Neuronal stem cell (in vitro differentiated cells): ENCODE measurements at regions not wholly inside any gene's neighbourhood (a gene's known extent, or its start where the extent isn't known, plus 50 kb on each side); places are given as distances from the start of the nearest gene placed in this dataset.

Experiments
- DNase-seq: peaks from one replicate; pipeline ENCODE4 v3.0.0-alpha.2; 2013; ENCODE audit warnings: low spot score
- H2AFZ ChIP-seq: one replicate; pipeline ENCODE4 v1.6.1; 2013; ENCODE audit warnings: mild to moderate bottlenecking, low read length, inconsistent platforms
- H2AK5ac ChIP-seq: 2 replicates; pipeline ENCODE4 v1.6.1; 2013; ENCODE audit warnings: low read depth, mild to moderate bottlenecking, inconsistent platforms, low read length, moderate library complexity, mixed read lengths
- H2BK120ac ChIP-seq: 2 replicates; pipeline ENCODE4 v1.6.1; 2013; ENCODE audit warnings: low read depth, mild to moderate bottlenecking, inconsistent platforms, low read length, moderate library complexity, mixed read lengths
- H2BK12ac ChIP-seq: one replicate; pipeline ENCODE4 v1.6.1; 2013; ENCODE audit warnings: low read length, inconsistent platforms
- H2BK15ac ChIP-seq: 2 replicates; pipeline ENCODE4 v1.6.1; 2013; ENCODE audit warnings: mild to moderate bottlenecking, low read length, inconsistent platforms, mixed read lengths
- H2BK5ac ChIP-seq: one replicate; pipeline ENCODE4 v1.6.1; 2013; ENCODE audit warnings: inconsistent platforms, mild to moderate bottlenecking, low read length, moderate library complexity
- H3K14ac ChIP-seq: one replicate; pipeline ENCODE4 v1.6.1; 2013; ENCODE audit warnings: low read length, inconsistent platforms
- H3K18ac ChIP-seq: 2 replicates; pipeline ENCODE4 v1.6.1; 2013; ENCODE audit warnings: low read length, inconsistent platforms
- H3K23ac ChIP-seq: 2 replicates; pipeline ENCODE4 v1.6.1; 2013; ENCODE audit warnings: low read depth, mild to moderate bottlenecking, mixed read lengths, low read length, inconsistent platforms; ENCODE audit not compliant: poor library complexity
- H3K27ac ChIP-seq: replicated peaks from 3 replicates; pipeline ENCODE4 v1.5.1; 2013; ENCODE audit warnings: low read length, inconsistent platforms
- H3K27me3 ChIP-seq, 3 experiments: 2 replicates each; pipeline ENCODE4 v1.6.1; 2013; ENCODE audit warnings: low read length in 3 of 3, mild to moderate bottlenecking in 2 of 3, inconsistent platforms in 1 of 3, low read depth in 1 of 3, mixed read lengths in 1 of 3, moderate library complexity in 1 of 3; ENCODE audit not compliant: control insufficient read depth in 3 of 3, insufficient read depth in 3 of 3
- H3K36me3 ChIP-seq, 2 donors: replicated peaks in 1 of 2; 2 replicates each; pipeline ENCODE4 v1.6.1; 2013; ENCODE audit warnings: low read length in 2 of 2; ENCODE audit not compliant: control insufficient read depth in 2 of 2, insufficient read depth in 2 of 2
- H3K4ac ChIP-seq: 2 replicates; pipeline ENCODE4 v1.6.1; 2013; ENCODE audit warnings: inconsistent platforms, mild to moderate bottlenecking, low read length, moderate library complexity
- H3K4me1 ChIP-seq, 2 donors: 1 replicate in 1 of 2; 2 replicates in 1 of 2; pipeline ENCODE4 v1.6.1; 2013; ENCODE audit warnings: low read length in 2 of 2, low read depth in 1 of 2; ENCODE audit not compliant: control insufficient read depth in 2 of 2, insufficient read depth in 1 of 2
- H3K4me2 ChIP-seq: one replicate; pipeline ENCODE4 v1.6.1; 2013; ENCODE audit warnings: mild to moderate bottlenecking, low read length, inconsistent platforms; ENCODE audit not compliant: insufficient read depth, poor library complexity, severe bottlenecking
- H3K4me3 ChIP-seq, 2 donors: 2 replicates each; pipeline ENCODE4 v1.5.1; 2013; ENCODE audit warnings: low read length in 2 of 2, mild to moderate bottlenecking in 2 of 2, inconsistent platforms in 1 of 2, moderate library complexity in 1 of 2
- H3K79me1 ChIP-seq: one replicate; pipeline ENCODE4 v1.6.1; 2013; ENCODE audit warnings: low read depth, mild to moderate bottlenecking, inconsistent platforms, low read length, moderate library complexity
- H3K9ac ChIP-seq: one replicate; pipeline ENCODE4 v1.6.1; 2013; ENCODE audit warnings: mild to moderate bottlenecking, low read depth, low read length, inconsistent platforms; ENCODE audit not compliant: poor library complexity
- H3K9me3 ChIP-seq, 2 donors: replicated peaks in 1 of 2; 2 replicates each; pipeline versions ENCODE3 to v1.6.1; 2013; ENCODE audit warnings: low read length in 2 of 2, mild to moderate bottlenecking in 2 of 2, inconsistent platforms in 1 of 2, low read depth in 1 of 2, mixed read lengths in 1 of 2, moderate library complexity in 1 of 2; ENCODE audit not compliant: control insufficient read depth in 2 of 2, insufficient read depth in 1 of 2
- H4K8ac ChIP-seq: one replicate; pipeline ENCODE4 v1.6.1; 2013; ENCODE audit warnings: low read depth, mild to moderate bottlenecking, inconsistent platforms, low read length, moderate library complexity
- H4K91ac ChIP-seq: one replicate; pipeline ENCODE4 v1.6.1; 2013; ENCODE audit warnings: low read length, low read depth, mild to moderate bottlenecking, inconsistent platforms; ENCODE audit not compliant: poor library complexity
- WGBS, 2 donors: extraction: QIAGEN DNeasy Blood & Tissue Kit; methylation state at CpG; one replicate each; pipeline ENCODE4 v1.1.7; 2013; ENCODE audit warnings: missing lambda C conversion rate in 2 of 2, mixed read lengths in 1 of 2; ENCODE audit not compliant: insufficient read length in 2 of 2, insufficient replicate concordance in 1 of 2; ENCODE audit errors: extremely low coverage in 2 of 2; 5-methylcytosine and 5-hydroxymethylcytosine counted together

- no peaks in the 10 kb centered on the region for H3K4me1 ChIP-seq
- no peak overlapping the region for H2BK5ac ChIP-seq
- DNase-seq: no peak
- no peak overlapping the region for H2BK15ac ChIP-seq
- no peak overlapping the region for H3K9ac ChIP-seq
- no peak overlapping the region for H3K23ac ChIP-seq
- no peak overlapping the region for H3K18ac ChIP-seq
- no peak overlapping the region for H2AK5ac ChIP-seq
- H2BK120ac ChIP-seq: no peak overlapping the region
- H3K4me3 ChIP-seq: no peak overlapping the region
- no peaks in the 10 kb centered on the region for H3K9me3 ChIP-seq
- no peak overlapping the region for H3K14ac ChIP-seq
- H2AFZ ChIP-seq: no peak overlapping the region
- H4K8ac ChIP-seq: no peak overlapping the region
- H3K36me3 ChIP-seq: no peaks in the 10 kb centered on the region
- H3K27ac ChIP-seq: no peak overlapping the region
- no CpG with 5 or more reads among the region's 7 CpGs for WGBS, 2 donors
- H4K91ac ChIP-seq: no peak overlapping the region
- no peak overlapping the region for H3K4ac ChIP-seq
- no peak overlapping the region for H3K4me2 ChIP-seq
- H3K79me1 ChIP-seq: no peaks in the 10 kb centered on the region
- H3K27me3 ChIP-seq: no peaks in the 10 kb centered on the region
- no peak overlapping the region for H2BK12ac ChIP-seq
Observed at GRCh38 chr3:189049458-189050236, 122.1 kb upstream of the TPRG1 start.

- no peak overlapping the region for H2AFZ ChIP-seq
- no peak overlapping the region for H4K8ac ChIP-seq
- no peak for DNase-seq
- H2BK15ac ChIP-seq: no peak overlapping the region
- no peak overlapping the region for H3K9ac ChIP-seq
- no CpG with 5 or more reads among the region's 5 CpGs for WGBS, 2 donors
- no peak overlapping the region for H2BK120ac ChIP-seq
- H3K4me3 ChIP-seq: no peak overlapping the region
- H3K14ac ChIP-seq: no peak overlapping the region
- no peak overlapping the region for H2BK12ac ChIP-seq
- no peak overlapping the region for H2BK5ac ChIP-seq
- H3K4ac ChIP-seq: no peak overlapping the region
- H3K79me1 ChIP-seq: no peaks in the 10 kb centered on the region
- H3K27ac ChIP-seq: no peak overlapping the region
- H3K27me3 ChIP-seq: no peaks in the 10 kb centered on the region
- H3K4me1 ChIP-seq: no peaks in the 10 kb centered on the region
- no peak overlapping the region for H3K18ac ChIP-seq
- H4K91ac ChIP-seq: no peak overlapping the region
- no peaks in the 10 kb centered on the region for H3K36me3 ChIP-seq
- H3K9me3 ChIP-seq: no peaks in the 10 kb centered on the region
- H2AK5ac ChIP-seq: no peak overlapping the region
- no peak overlapping the region for H3K23ac ChIP-seq
- H3K4me2 ChIP-seq: no peak overlapping the region
Observed at GRCh38 chr3:189053322-189053721, 118.4 kb upstream of the TPRG1 start.

- no peak overlapping the region for H2BK120ac ChIP-seq
- H2BK15ac ChIP-seq: no peak overlapping the region
- no peak overlapping the region for H2AFZ ChIP-seq
- no peaks in the 10 kb centered on the region for H3K9me3 ChIP-seq
- no peak overlapping the region for H3K4ac ChIP-seq
- H2BK5ac ChIP-seq: no peak overlapping the region
- no peak overlapping the region for H4K8ac ChIP-seq
- no peak overlapping the region for H3K4me2 ChIP-seq
- H3K4me1 ChIP-seq: no peaks in the 10 kb centered on the region
- no peaks in the 10 kb centered on the region for H3K27me3 ChIP-seq
- no peak overlapping the region for H3K4me3 ChIP-seq
- H3K9ac ChIP-seq: no peak overlapping the region
- H3K36me3 ChIP-seq: no peaks in the 10 kb centered on the region
- H3K14ac ChIP-seq: no peak overlapping the region
- H2AK5ac ChIP-seq: no peak overlapping the region
- WGBS, 2 donors: no CpG with 5 or more reads among the region's 3 CpGs
- no peak overlapping the region for H3K27ac ChIP-seq
- no peak overlapping the region for H2BK12ac ChIP-seq
- no peaks in the 10 kb centered on the region for H3K79me1 ChIP-seq
- no peak for DNase-seq
- H3K23ac ChIP-seq: no peak overlapping the region
- no peak overlapping the region for H3K18ac ChIP-seq
- H4K91ac ChIP-seq: no peak overlapping the region
Observed at GRCh38 chr3:189056646-189057335, 115.0 kb upstream of the TPRG1 start.

- no peaks in the 10 kb centered on the region for H3K9me3 ChIP-seq
- H3K36me3 ChIP-seq: no peaks in the 10 kb centered on the region
- H2AFZ ChIP-seq: no peak overlapping the region
- no peak overlapping the region for H3K23ac ChIP-seq
- no peak overlapping the region for H3K14ac ChIP-seq
- no peaks in the 10 kb centered on the region for H3K27me3 ChIP-seq
- no peak overlapping the region for H2BK5ac ChIP-seq
- H3K18ac ChIP-seq: no peak overlapping the region
- no peak overlapping the region for H2BK15ac ChIP-seq
- H3K4me2 ChIP-seq: no peak overlapping the region
- no peaks in the 10 kb centered on the region for H3K79me1 ChIP-seq
- H2BK120ac ChIP-seq: no peak overlapping the region
- WGBS, 2 donors: no CpG with 5 or more reads among the region's 1 CpG
- H3K4me1 ChIP-seq: no peaks in the 10 kb centered on the region
- H3K27ac ChIP-seq: no peak overlapping the region
- no peak overlapping the region for H3K4ac ChIP-seq
- no peak overlapping the region for H2AK5ac ChIP-seq
- no peak overlapping the region for H2BK12ac ChIP-seq
- H3K9ac ChIP-seq: no peak overlapping the region
- H3K4me3 ChIP-seq: no peak overlapping the region
- no peak overlapping the region for H4K91ac ChIP-seq
- no peak overlapping the region for H4K8ac ChIP-seq
- DNase-seq: no peak
Observed at GRCh38 chr3:189057369-189057768, 114.4 kb upstream of the TPRG1 start.
